ENCODE measurements at regions not wholly inside any gene's neighbourhood (a gene's known extent, or its start where the extent isn't known, plus 50 kb on each side); places are given as distances from the start of the nearest gene placed in this dataset.
"Not testable (repeated sequence)": the region's sequence is repeated elsewhere in the genome, so short reads cannot be mapped to it uniquely, and the experiment has no call there.

DNA sequence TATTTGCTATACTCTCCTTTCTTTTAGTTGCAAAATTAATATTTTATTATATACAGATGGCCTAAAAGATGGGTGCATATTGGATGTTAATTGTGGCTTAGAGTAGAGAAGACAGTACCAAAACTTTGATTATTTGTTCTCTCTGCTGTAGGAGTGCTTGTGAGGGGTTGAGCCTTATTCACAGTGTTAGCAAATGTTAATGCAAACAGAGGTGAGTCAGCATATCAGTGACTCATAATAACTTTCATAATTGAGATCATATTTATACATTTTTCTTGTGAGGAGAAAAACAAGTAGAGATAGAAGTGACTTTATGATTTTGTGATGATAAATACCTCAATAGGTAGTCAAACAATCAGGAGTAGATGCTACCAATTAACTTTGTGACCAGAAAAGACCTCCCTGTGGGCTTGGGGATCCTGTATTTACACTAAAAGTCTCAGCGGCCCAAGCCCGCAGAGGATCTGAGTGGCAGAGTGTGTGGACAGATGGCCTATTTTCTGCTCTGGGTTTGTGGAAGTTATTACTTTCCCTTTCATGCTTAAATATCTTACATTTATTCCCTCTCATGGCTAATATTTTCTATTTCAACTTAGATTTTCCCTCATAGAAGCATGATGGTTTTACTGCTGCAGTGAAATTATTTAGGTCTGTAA is 226.5 kb downstream of the TAF11L14 start:
- H3K4me2 ChIP-seq, result no peak overlapping the region
- H3K36me3 ChIP-seq (ENCODE audit: insufficient read depth), result no peaks in the 10 kb centered on the region
- H3K4me3 ChIP-seq (IDR thresholded peaks at IDR 0.05; ENCODE audit: insufficient read depth, low read depth, low read length), result no peak overlapping the region
- H3K79me2 ChIP-seq (ENCODE audit: insufficient read depth, low read depth), result no peaks in the 10 kb centered on the region
- H3K9ac ChIP-seq, result no peak overlapping the region
- no peaks in the 10 kb centered on the region for H4K20me1 ChIP-seq (ENCODE audit: insufficient read depth)
- H3K27me3 ChIP-seq (ENCODE audit: insufficient read depth, low read depth), result no peaks in the 10 kb centered on the region
- H3K27ac ChIP-seq, result no peak overlapping the region
- H2AFZ ChIP-seq (ENCODE audit: low read depth), result no peak overlapping the region
- H3K4me1 ChIP-seq (ENCODE audit: low read depth, poor library complexity, severe bottlenecking), result no peaks in the 10 kb centered on the region
- TF ChIP-seq, protein P1, sequence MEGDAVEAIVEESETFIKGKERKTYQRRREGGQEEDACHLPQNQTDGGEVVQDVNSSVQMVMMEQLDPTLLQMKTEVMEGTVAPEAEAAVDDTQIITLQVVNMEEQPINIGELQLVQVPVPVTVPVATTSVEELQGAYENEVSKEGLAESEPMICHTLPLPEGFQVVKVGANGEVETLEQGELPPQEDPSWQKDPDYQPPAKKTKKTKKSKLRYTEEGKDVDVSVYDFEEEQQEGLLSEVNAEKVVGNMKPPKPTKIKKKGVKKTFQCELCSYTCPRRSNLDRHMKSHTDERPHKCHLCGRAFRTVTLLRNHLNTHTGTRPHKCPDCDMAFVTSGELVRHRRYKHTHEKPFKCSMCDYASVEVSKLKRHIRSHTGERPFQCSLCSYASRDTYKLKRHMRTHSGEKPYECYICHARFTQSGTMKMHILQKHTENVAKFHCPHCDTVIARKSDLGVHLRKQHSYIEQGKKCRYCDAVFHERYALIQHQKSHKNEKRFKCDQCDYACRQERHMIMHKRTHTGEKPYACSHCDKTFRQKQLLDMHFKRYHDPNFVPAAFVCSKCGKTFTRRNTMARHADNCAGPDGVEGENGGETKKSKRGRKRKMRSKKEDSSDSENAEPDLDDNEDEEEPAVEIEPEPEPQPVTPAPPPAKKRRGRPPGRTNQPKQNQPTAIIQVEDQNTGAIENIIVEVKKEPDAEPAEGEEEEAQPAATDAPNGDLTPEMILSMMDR (conservative IDR thresholded peaks at IDR 0.05; ENCODE audit: low read depth, low read length), result no peak

DNA sequence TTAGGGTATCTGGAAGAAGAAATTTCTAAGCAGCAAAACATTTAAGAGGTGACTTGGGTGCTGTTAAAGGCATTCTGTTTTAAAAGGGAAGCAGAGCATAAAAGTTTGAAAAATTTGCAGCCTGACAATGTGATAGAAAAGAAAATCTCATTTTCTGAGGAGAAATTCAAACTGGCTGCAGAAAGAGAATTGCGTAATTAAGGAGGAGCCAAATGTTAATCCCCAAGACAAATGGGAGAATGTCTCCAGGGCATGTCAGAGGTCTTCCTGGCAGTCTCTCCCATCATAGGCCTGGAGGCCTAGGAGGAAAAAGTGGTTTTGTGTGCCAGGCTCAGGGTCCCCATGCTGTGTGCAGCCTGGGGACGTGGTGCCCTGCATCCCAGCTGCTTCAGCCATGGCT is 230.6 kb downstream of the TAF11L14 start:
- not testable (repeated sequence) for H4K20me1 ChIP-seq (ENCODE audit: insufficient read depth); H3K4me2 ChIP-seq; H3K36me3 ChIP-seq (ENCODE audit: insufficient read depth)

DNA sequence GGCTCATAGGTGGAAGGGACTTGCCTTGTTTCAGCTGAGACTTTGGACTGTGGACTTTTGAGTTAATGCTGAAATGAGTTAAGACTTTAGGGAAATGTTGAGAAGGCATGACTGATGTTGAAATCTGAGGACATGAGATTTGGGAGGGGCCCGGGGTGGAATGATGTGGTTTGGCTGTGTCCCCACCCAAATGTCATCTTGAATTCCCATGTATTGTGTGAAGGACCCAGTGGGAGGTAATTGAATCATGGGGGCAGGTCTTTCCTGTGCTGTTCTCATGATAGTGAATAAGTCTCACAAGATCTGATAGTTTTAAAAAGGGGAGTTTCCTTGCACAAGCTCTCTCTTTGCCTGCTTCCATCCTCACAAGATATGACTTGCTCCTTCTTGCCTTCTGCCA is 231.7 kb downstream of the TAF11L14 start:
- not testable (repeated sequence) for H2AFZ ChIP-seq (ENCODE audit: low read depth); H3K36me3 ChIP-seq (ENCODE audit: insufficient read depth); H3K9ac ChIP-seq; H3K4me1 ChIP-seq (ENCODE audit: low read depth, poor library complexity, severe bottlenecking); H3K79me2 ChIP-seq (ENCODE audit: insufficient read depth, low read depth); H3K4me2 ChIP-seq; H3K27me3 ChIP-seq (ENCODE audit: insufficient read depth, low read depth); H4K20me1 ChIP-seq (ENCODE audit: insufficient read depth); H3K4me3 ChIP-seq (IDR thresholded peaks at IDR 0.05; ENCODE audit: insufficient read depth, low read depth, low read length); H3K27ac ChIP-seq

More for the DNA sequence above, 230.6 kb downstream of the TAF11L14 start:
- H3K4me1 ChIP-seq (ENCODE audit: low read depth, poor library complexity, severe bottlenecking); H3K4me3 ChIP-seq (IDR thresholded peaks at IDR 0.05; ENCODE audit: insufficient read depth, low read depth, low read length); H3K27me3 ChIP-seq (ENCODE audit: insufficient read depth, low read depth); H3K27ac ChIP-seq; H3K9ac ChIP-seq; H2AFZ ChIP-seq (ENCODE audit: low read depth); H3K79me2 ChIP-seq (ENCODE audit: insufficient read depth, low read depth): not testable (repeated sequence)

DNA sequence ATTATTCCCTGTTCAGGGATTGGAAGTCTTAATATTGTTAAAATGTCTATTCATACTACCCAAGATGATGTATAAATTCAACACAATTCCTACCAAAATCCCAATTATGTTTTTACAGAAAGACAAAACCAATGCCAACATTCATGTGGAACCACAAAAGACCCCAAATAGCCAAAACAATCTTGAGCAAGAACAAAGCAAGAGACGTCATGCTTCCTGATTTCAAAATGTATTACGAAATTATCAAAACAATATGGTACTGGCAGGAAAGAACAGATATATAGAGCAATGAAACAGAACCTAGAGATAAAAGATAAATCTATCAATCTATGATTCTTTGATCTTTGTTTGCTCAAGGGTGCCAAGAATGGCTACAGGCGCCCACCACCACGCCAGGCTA is 237.9 kb downstream of the TAF11L14 start:
- Histone ChIP-seq H3K27ac (no peak overlapping the region), H3K4me2 (no peak overlapping the region), H4K20me1 (ENCODE audit: insufficient read depth) (no peaks in the 10 kb centered on the region), H3K36me3 (ENCODE audit: insufficient read depth) (no peaks in the 10 kb centered on the region), H3K27me3 (ENCODE audit: insufficient read depth, low read depth) (no peaks in the 10 kb centered on the region), H3K9ac (no peak overlapping the region), H3K4me1 (ENCODE audit: low read depth, poor library complexity, severe bottlenecking) (no peaks in the 10 kb centered on the region), H3K4me3 (IDR thresholded peaks at IDR 0.05; ENCODE audit: insufficient read depth, low read depth, low read length) (no peak overlapping the region), H3K79me2 (ENCODE audit: insufficient read depth, low read depth) (no peaks in the 10 kb centered on the region), H2AFZ (ENCODE audit: low read depth) (no peak overlapping the region)
- TF ChIP-seq, protein P1 (conservative IDR thresholded peaks at IDR 0.05; ENCODE audit: low read depth, low read length), result no peak

DNA sequence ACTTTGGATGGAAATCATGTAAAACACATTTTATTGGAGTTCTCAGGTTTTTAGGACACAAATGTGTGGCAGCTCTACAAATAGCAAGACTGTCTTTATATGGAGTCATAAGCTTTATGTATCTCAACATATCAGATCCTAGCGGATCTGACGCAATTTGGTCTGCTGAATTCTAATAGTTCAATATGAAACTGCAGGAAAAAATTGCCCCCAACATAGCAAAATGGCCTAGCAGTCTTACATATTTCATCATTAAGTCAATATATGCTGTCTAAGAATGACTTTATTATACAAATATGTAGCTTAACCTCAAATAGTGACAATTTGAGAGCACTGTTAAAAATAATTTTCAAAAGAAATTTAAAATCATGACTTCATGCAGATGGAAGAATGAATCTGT is 244.3 kb downstream of the TAF11L14 start:
- TF ChIP-seq, protein P1 (conservative IDR thresholded peaks at IDR 0.05; ENCODE audit: low read depth, low read length), result no peak
- no peak overlapping the region for H3K9ac ChIP-seq
- no peaks in the 10 kb centered on the region for H3K4me1 ChIP-seq (ENCODE audit: low read depth, poor library complexity, severe bottlenecking)
- no peaks in the 10 kb centered on the region for H4K20me1 ChIP-seq (ENCODE audit: insufficient read depth)
- H3K4me3 ChIP-seq (IDR thresholded peaks at IDR 0.05; ENCODE audit: insufficient read depth, low read depth, low read length), result no peak overlapping the region
- no peaks in the 10 kb centered on the region for H3K27me3 ChIP-seq (ENCODE audit: insufficient read depth, low read depth)
- no peaks in the 10 kb centered on the region for H3K36me3 ChIP-seq (ENCODE audit: insufficient read depth)
- no peak overlapping the region for H3K4me2 ChIP-seq
- H2AFZ ChIP-seq (ENCODE audit: low read depth), result no peak overlapping the region
- no peak overlapping the region for H3K27ac ChIP-seq
- no peaks in the 10 kb centered on the region for H3K79me2 ChIP-seq (ENCODE audit: insufficient read depth, low read depth)
